Tibial nerve (tissue), 3 donors: ENCODE measurements at regions not wholly inside any gene's neighbourhood (a gene's known extent, or its start where the extent isn't known, plus 50 kb on each side); places are given as distances from the start of the nearest gene placed in this dataset.

Experiments used
- POLR2A ChIP-seq, 2 donors: fragments of 450-650 bp; IDR thresholded peaks; one replicate each; pipeline ENCODE4 v1.6.1; 2017; ENCODE audit warnings: antibody characterized with exemption in 2 of 2, mild to moderate bottlenecking in 2 of 2, moderate library complexity in 2 of 2
- TF ChIP-seq, protein P1 (sequence below), 5 experiments: fragments of 200-600 bp in 3 of 5; fragments of 450-650 bp in 2 of 5; sonication (generic) in 3 of 5; IDR thresholded peaks; one replicate each; pipeline ENCODE4 v1.5.1; 2016 to 2019; ENCODE audit warnings: antibody characterized with exemption in 5 of 5, mild to moderate bottlenecking in 3 of 5, moderate library complexity in 2 of 5

GRCh38 chr6:90892271-90892670 is 305.4 kb upstream of the MAP3K7 start:
- TF ChIP-seq, protein P1, sequence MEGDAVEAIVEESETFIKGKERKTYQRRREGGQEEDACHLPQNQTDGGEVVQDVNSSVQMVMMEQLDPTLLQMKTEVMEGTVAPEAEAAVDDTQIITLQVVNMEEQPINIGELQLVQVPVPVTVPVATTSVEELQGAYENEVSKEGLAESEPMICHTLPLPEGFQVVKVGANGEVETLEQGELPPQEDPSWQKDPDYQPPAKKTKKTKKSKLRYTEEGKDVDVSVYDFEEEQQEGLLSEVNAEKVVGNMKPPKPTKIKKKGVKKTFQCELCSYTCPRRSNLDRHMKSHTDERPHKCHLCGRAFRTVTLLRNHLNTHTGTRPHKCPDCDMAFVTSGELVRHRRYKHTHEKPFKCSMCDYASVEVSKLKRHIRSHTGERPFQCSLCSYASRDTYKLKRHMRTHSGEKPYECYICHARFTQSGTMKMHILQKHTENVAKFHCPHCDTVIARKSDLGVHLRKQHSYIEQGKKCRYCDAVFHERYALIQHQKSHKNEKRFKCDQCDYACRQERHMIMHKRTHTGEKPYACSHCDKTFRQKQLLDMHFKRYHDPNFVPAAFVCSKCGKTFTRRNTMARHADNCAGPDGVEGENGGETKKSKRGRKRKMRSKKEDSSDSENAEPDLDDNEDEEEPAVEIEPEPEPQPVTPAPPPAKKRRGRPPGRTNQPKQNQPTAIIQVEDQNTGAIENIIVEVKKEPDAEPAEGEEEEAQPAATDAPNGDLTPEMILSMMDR (IDR thresholded peaks at IDR 0.05): no peak
- no peak for TF ChIP-seq POLR2A (IDR thresholded peaks at IDR 0.05)
